Progenitor cell of endocrine pancreas (in vitro differentiated cells): ENCODE measurements at regions not wholly inside any gene's neighbourhood (a gene's known extent, or its start where the extent isn't known, plus 50 kb on each side); places are given as distances from the start of the nearest gene placed in this dataset.

Experiments
- DNase-seq: peaks from one replicate; pipeline ENCODE4 v3.0.0; 2021; ENCODE audit warnings: low spot score; ENCODE audit not compliant: unreplicated experiment
- H3K27ac Mint-ChIP-seq: 2 replicates; pipeline ENCODE4 v1.8.0; 2021; ENCODE audit warnings: mild to moderate bottlenecking, moderate library complexity, mixed read lengths
- H3K27me3 Mint-ChIP-seq: 2 replicates; pipeline ENCODE4 v1.8.0; 2021; ENCODE audit warnings: mixed read lengths
- H3K36me3 Mint-ChIP-seq: 2 replicates; pipeline ENCODE4 v1.8.0; 2022; ENCODE audit warnings: mixed read lengths; ENCODE audit not compliant: insufficient read depth
- H3K4me1 Mint-ChIP-seq: 2 replicates; pipeline ENCODE4 v1.8.0; 2021; ENCODE audit warnings: low read depth, mixed read lengths
- H3K4me3 Mint-ChIP-seq: 2 replicates; pipeline ENCODE4 v1.8.0; 2021; ENCODE audit warnings: low read depth, mild to moderate bottlenecking, moderate library complexity, mixed read lengths
- H3K9me3 Mint-ChIP-seq: 2 replicates; pipeline ENCODE4 v1.8.0; 2021; ENCODE audit warnings: low read depth, mixed read lengths
- CTCF ChIP-seq: fragments of 200-600 bp; sonication (generic); IDR thresholded peaks from one replicate; pipeline ENCODE4 v1.5.0; 2021; ENCODE audit warnings: antibody characterized with exemption, mild to moderate bottlenecking; ENCODE audit not compliant: unreplicated experiment

- no peaks in the 10 kb centered on the region for H3K9me3 Mint-ChIP-seq
- H3K4me3 Mint-ChIP-seq = no peak overlapping the region
- H3K36me3 Mint-ChIP-seq = no peaks in the 10 kb centered on the region
- no peak for DNase-seq
- H3K27me3 Mint-ChIP-seq = no peaks in the 10 kb centered on the region
- H3K27ac Mint-ChIP-seq = no peak overlapping the region
- H3K4me1 Mint-ChIP-seq = peaks cover 2% of the 10 kb centered on the region
- TF ChIP-seq CTCF = no peak
Measured at GRCh38 chr2:42108852-42109251, 60.3 kb upstream of the EML4 start.

- no peak overlapping the region for H3K27ac Mint-ChIP-seq
- TF ChIP-seq CTCF = no peak
- DNase-seq = no peak
- H3K36me3 Mint-ChIP-seq = no peaks in the 10 kb centered on the region
- H3K9me3 Mint-ChIP-seq = no peaks in the 10 kb centered on the region
- peaks cover 4% of the 10 kb centered on the region for H3K27me3 Mint-ChIP-seq
- no peak overlapping the region for H3K4me3 Mint-ChIP-seq
- H3K4me1 Mint-ChIP-seq = peaks cover 2% of the 10 kb centered on the region
Measured at GRCh38 chr2:42109959-42110640, 59.1 kb upstream of the EML4 start.

- Mint-ChIP-seq H3K9me3 (no peaks in the 10 kb centered on the region), H3K36me3 (no peaks in the 10 kb centered on the region), H3K4me3 (no peak overlapping the region), H3K4me1 (peaks cover 2% of the 10 kb centered on the region), H3K27me3 (peaks cover 4% of the 10 kb centered on the region), H3K27ac (no peak overlapping the region)
- DNase-seq = no peak
- no peak for TF ChIP-seq CTCF
Measured at GRCh38 chr2:42110641-42111322, 58.4 kb upstream of the EML4 start.

- Mint-ChIP-seq H3K4me1 (peaks cover 10% of the 10 kb centered on the region), H3K27me3 (peaks cover 4% of the 10 kb centered on the region), H3K4me3 (no peak overlapping the region), H3K36me3 (no peaks in the 10 kb centered on the region), H3K9me3 (no peaks in the 10 kb centered on the region), H3K27ac (no peak overlapping the region)
- no peak for TF ChIP-seq CTCF
- no peak for DNase-seq
Measured at GRCh38 chr2:42112418-42112817, 56.7 kb upstream of the EML4 start.

GRCh38 chr2:42113452-42113851, 55.7 kb upstream of the EML4 start:
- Mint-ChIP-seq H3K27ac (no peak overlapping the region), H3K9me3 (no peaks in the 10 kb centered on the region), H3K4me1 (peaks cover 16% of the 10 kb centered on the region), H3K27me3 (peaks cover 4% of the 10 kb centered on the region), H3K36me3 (no peaks in the 10 kb centered on the region), H3K4me3 (no peak overlapping the region)
- DNase-seq = no peak
- TF ChIP-seq CTCF = no peak
